Esophagus (tissue), 2 donors: ENCODE measurements at regions not wholly inside any gene's neighbourhood (a gene's known extent, or its start where the extent isn't known, plus 50 kb on each side); places are given as distances from the start of the nearest gene placed in this dataset.

ENCODE experiments used
- H3K27ac ChIP-seq, 2 donors: one replicate each; pipeline ENCODE4 v1.5.1; 2013; ENCODE audit warnings: low read depth in 2 of 2, mild to moderate bottlenecking in 2 of 2, inconsistent platforms in 1 of 2, low read length in 1 of 2, moderate library complexity in 1 of 2
- H3K27me3 ChIP-seq, 2 donors: one replicate each; pipeline ENCODE4 v1.6.1; 2013; ENCODE audit warnings: low read length in 2 of 2, control low read depth in 1 of 2, mild to moderate bottlenecking in 1 of 2; ENCODE audit not compliant: insufficient read depth in 2 of 2, control insufficient read depth in 1 of 2
- H3K36me3 ChIP-seq, 2 donors: one replicate each; pipeline ENCODE4 v1.6.1; 2013; ENCODE audit warnings: low read length in 1 of 2; ENCODE audit not compliant: control insufficient read depth in 2 of 2, insufficient read depth in 2 of 2
- H3K4me1 ChIP-seq, 2 donors: one replicate each; pipeline ENCODE4 v1.6.1; 2013; ENCODE audit warnings: low read length in 1 of 2; ENCODE audit not compliant: control insufficient read depth in 2 of 2, insufficient read depth in 2 of 2
- H3K4me3 ChIP-seq, 2 donors: one replicate each; pipeline ENCODE4 v1.5.1; 2013; ENCODE audit warnings: low read length in 2 of 2, mild to moderate bottlenecking in 2 of 2, low read depth in 1 of 2, moderate library complexity in 1 of 2
- H3K9me3 ChIP-seq, 2 donors: one replicate each; pipeline ENCODE4 v1.6.1; 2013; ENCODE audit warnings: mild to moderate bottlenecking in 2 of 2, low read depth in 1 of 2, low read length in 1 of 2, moderate library complexity in 1 of 2; ENCODE audit not compliant: control insufficient read depth in 2 of 2, insufficient read depth in 1 of 2
- whole genome bisulfite sequencing, 2 donors: extraction: QIAGEN DNeasy Blood & Tissue Kit; methylation state at CpG; one replicate each; pipeline ENCODE4 v1.1.7; 2013; 5-methylcytosine and 5-hydroxymethylcytosine counted together
- donor health status: healthy with polysubstance abuse.
- donor health status: Bipolar disorder and iron deficiency.

- no peak overlapping the region for H3K27ac ChIP-seq
- no peaks in the 10 kb centered on the region for H3K36me3 ChIP-seq
- H3K4me3 ChIP-seq, result no peak overlapping the region
- no peaks in the 10 kb centered on the region for H3K4me1 ChIP-seq
- H3K27me3 ChIP-seq, result no peaks in the 10 kb centered on the region
- no peaks in the 10 kb centered on the region for H3K9me3 ChIP-seq
- WGBS, 2 donors, result 86 to 87% methylated on average over 2 of the region's 2 CpGs
These were observed 620.9 kb downstream of the PLPP3 start for GRCh38 chr1:55958498-55958897.

DNA sequence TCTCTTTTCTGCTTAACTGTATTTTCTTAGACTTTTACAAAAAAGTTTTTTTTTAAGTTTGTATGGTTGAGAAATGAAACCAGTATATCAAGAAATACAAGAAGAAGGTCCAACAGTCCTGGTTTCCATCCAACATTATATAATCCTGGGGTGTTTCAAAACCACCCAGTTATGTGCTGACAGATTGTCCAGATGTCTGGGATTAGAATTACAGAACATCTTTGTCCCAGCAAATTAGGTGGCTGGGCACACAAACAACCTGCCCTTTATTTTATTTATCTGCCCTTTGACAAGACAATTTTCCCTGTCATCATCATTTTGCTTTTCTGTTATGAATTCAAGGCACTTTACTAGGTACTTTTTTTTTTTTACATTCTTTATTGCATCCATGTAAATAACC is 622.1 kb downstream of the PLPP3 start:
- H3K27me3 ChIP-seq, result no peaks in the 10 kb centered on the region
- H3K27ac ChIP-seq, result no peak overlapping the region
- H3K4me3 ChIP-seq, result no peak overlapping the region
- no peaks in the 10 kb centered on the region for H3K36me3 ChIP-seq
- H3K4me1 ChIP-seq, result no peaks in the 10 kb centered on the region
- H3K9me3 ChIP-seq, result no peaks in the 10 kb centered on the region

DNA sequence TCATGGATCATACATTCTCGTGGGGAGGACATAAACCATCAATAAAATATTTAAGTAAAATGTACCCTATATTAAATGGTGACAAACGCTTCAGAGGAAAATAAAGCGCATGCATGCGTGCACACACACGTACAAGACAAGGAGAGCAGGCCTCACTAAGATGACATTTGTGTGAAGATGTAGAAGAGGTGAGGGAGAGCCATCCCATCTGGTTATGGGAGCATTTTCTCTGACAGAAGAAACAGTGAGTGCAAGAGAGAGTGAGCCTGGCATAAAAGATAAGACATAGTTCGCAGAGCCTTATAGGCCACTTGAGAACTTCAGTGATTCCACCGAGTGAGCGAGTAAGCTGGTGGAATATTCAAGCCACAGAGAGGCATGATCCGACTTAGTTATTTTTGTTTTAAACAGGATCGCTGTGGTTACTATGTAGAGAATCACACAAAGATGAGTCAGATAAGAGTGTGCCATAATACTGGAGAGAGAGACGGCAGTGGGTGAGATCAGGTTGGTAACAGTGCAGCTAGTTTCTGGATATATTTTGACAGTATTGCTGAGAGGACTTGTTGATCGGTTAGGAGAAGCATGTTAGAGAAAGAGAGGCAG is 624.2 kb downstream of the PLPP3 start:
- no peaks in the 10 kb centered on the region for H3K9me3 ChIP-seq
- no peaks in the 10 kb centered on the region for H3K36me3 ChIP-seq
- H3K27ac ChIP-seq, result no peak overlapping the region
- H3K4me1 ChIP-seq, result no peaks in the 10 kb centered on the region
- H3K4me3 ChIP-seq, result no peak overlapping the region
- 78 to 81% methylated on average over 12 of the region's 12 CpGs for WGBS, 2 donors
- H3K27me3 ChIP-seq, result no peaks in the 10 kb centered on the region

GRCh38 chr1:55951291-55951690 is 628.1 kb downstream of the PLPP3 start:
- H3K4me3 ChIP-seq, result no peak overlapping the region
- H3K4me1 ChIP-seq, result no peaks in the 10 kb centered on the region
- no peaks in the 10 kb centered on the region for H3K36me3 ChIP-seq
- H3K9me3 ChIP-seq, result no peaks in the 10 kb centered on the region
- WGBS, 2 donors, result 59 to 82% methylated on average over 3 of the region's 3 CpGs
- no peak overlapping the region for H3K27ac ChIP-seq
- no peaks in the 10 kb centered on the region for H3K27me3 ChIP-seq

DNA sequence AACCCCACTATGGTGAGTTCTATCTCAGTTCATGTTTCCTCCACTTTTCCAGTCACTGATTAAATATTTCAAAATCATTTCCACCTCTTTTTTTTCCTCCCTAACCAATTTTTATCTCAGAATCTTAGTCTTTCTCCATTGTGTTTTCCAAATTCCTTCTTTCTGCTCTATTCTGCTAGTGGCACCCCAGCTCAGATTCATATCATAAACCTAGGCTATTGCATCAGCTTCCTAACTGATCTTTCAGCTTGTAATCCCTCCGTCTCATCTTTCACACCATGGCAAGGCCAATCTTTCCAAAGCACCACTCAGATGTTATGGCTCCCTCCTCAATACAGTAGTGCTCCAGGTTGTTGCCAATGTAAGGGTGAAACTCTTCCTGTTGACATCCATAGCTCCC is 631.9 kb downstream of the PLPP3 start:
- 85 to 88% methylated on average over 1 of the region's 1 CpG for WGBS, 2 donors
- no peak overlapping the region for H3K27ac ChIP-seq
- no peak overlapping the region for H3K4me3 ChIP-seq
- no peaks in the 10 kb centered on the region for H3K9me3 ChIP-seq
- no peaks in the 10 kb centered on the region for H3K4me1 ChIP-seq
- no peaks in the 10 kb centered on the region for H3K27me3 ChIP-seq
- H3K36me3 ChIP-seq, result no peaks in the 10 kb centered on the region

DNA sequence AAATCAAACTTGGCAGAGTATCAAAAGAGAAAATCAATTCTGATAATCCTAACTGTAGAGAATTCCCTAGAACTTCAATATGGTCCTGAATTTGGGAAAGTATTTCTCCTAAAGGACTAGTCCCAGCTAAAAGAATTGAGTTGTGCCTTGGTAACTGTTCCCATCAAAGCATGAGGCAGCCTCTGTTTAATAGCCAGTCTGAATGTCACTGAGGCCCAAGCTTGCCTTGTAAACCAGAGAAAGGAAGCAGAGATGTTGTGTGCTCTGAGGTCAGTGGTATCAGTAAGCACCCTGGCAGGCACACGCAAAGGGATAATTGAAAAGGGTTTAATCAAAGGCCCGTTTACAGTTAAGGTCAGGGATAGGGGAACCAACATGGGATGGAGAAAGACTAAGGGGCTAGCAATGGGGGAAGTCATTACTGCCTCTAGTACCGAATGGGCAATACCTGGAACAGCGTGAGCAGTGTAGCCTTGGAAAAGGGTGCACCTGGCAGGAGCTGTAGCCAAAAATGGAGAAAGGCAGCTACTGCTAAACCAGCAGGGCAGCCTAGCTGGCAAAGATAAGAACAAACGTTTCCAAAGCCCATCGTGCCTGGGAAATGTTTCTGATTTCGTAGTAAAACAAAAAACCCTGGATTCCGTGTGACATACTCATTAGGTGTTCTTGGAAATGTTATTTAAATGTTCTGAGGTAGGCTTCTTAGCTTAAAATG is 635.5 kb downstream of the PLPP3 start:
- Histone ChIP-seq H3K27ac (no peak overlapping the region), H3K27me3 (no peaks in the 10 kb centered on the region), H3K4me1 (no peaks in the 10 kb centered on the region), H3K36me3 (no peaks in the 10 kb centered on the region), H3K4me3 (no peak overlapping the region), H3K9me3 (no peaks in the 10 kb centered on the region)
- WGBS, 2 donors, result 41 to 45% methylated on average over 8 of the region's 8 CpGs

GRCh38 chr1:55943012-55943411 is 636.4 kb downstream of the PLPP3 start:
- Histone ChIP-seq H3K9me3 (no peaks in the 10 kb centered on the region), H3K36me3 (no peaks in the 10 kb centered on the region), H3K27ac (no peak overlapping the region), H3K27me3 (no peaks in the 10 kb centered on the region), H3K4me1 (peaks cover 0 to 3% of the 10 kb centered on the region in 2 donors), H3K4me3 (no peak overlapping the region)
- 89 to 96% methylated on average over 2 of the region's 2 CpGs for WGBS, 2 donors

DNA sequence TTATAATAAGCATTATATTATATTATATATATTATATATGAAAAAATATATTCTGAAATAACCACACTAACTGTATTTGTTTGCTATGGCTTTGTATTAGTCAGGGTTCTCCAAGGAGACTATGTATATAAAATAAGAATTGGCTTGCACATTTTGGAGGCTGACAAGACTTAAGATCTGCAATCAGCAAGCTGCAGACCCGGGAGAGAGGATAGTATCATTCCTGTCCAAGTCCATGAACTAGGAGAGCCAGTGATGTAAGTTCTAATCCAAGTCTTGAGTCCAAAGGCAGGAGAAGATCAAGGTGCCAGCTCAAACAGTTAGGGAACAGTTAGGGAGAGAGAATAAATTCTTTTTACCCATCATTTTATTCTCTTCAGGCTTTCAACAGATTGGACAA is 639.5 kb downstream of the PLPP3 start:
- Histone ChIP-seq H3K36me3 (no peaks in the 10 kb centered on the region), H3K4me1 (peaks cover 0 to 5% of the 10 kb centered on the region in 2 donors), H3K27me3 (no peaks in the 10 kb centered on the region), H3K4me3 (no peak overlapping the region), H3K27ac (no peak overlapping the region), H3K9me3 (peaks cover 0 to 2% of the 10 kb centered on the region in 2 donors)
- 77 to 90% methylated on average over 1 of the region's 1 CpG for WGBS, 2 donors

DNA sequence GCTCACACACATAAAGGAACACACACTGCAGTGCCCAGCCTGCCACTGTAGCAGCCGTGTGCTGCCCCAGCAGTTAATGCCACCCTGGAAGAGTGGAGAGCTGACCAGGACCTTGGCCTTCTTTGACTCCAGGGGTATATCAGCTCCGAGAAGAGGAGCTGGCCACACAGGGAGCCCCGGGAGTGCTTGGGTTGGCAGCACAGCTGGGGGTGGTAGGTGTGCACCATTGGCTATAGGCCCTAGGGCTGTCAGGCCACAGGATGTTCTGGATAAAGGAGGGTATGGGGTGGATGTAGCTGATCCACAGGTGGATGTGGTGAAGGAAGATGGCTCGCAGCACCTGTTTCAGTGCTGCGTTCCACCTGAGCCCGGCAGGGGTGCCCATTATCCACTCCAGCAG is 640.5 kb downstream of the PLPP3 start:
- 93% methylated on average over 6 of the region's 6 CpGs for WGBS, 2 donors

GRCh38 chr1:55938376-55938850 is 641.0 kb downstream of the PLPP3 start:
- Histone ChIP-seq H3K36me3 (no peaks in the 10 kb centered on the region), H3K9me3 (peaks cover 0 to 2% of the 10 kb centered on the region in 2 donors), H3K27ac (no peak overlapping the region), H3K4me3 (no peak overlapping the region), H3K4me1 (peaks cover 0 to 5% of the 10 kb centered on the region in 2 donors), H3K27me3 (no peaks in the 10 kb centered on the region)
- 76 to 79% methylated on average over 5 of the region's 5 CpGs for WGBS, 2 donors

More for the DNA sequence above, 640.5 kb downstream of the PLPP3 start:
- Histone ChIP-seq H3K27me3 (no peaks in the 10 kb centered on the region), H3K4me1 (peaks cover 0 to 5% of the 10 kb centered on the region in 2 donors), H3K27ac (no peak overlapping the region), H3K9me3 (peaks cover 0 to 2% of the 10 kb centered on the region in 2 donors), H3K36me3 (no peaks in the 10 kb centered on the region), H3K4me3 (no peak overlapping the region)
